ENCODE measurements at regions not wholly inside any gene's neighbourhood (a gene's known extent, or its start where the extent isn't known, plus 50 kb on each side); places are given as distances from the start of the nearest gene placed in this dataset.

DNA sequence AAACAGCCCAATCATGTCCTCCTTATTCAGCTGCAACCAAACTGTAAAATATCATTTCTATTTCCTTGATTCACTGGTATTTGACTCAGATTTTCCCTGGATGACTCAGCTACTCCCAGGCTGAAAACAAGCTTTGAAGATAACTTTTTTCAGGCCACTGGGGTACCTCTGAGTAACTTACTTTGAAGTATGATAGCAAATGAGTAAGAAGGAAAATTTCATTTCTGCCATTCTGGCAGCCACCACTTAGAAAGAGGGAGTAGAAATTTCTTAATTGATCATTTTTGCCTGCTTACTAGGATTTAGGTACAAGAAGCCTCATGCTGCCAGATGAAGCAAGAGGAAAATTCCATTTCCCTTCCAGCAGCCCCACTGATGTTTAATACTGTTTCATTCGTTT lies 247.4 kb downstream of the PRELID2 start:
- in situ Hi-C loops (cut with HindIII; ENCODE audit: low pct_ligation_motif_present, low pct_unique_long_range_greater_than_20kb, low sequenced_read_pairs): no loop called here
- DNase-seq: peak; percentile 73

DNA sequence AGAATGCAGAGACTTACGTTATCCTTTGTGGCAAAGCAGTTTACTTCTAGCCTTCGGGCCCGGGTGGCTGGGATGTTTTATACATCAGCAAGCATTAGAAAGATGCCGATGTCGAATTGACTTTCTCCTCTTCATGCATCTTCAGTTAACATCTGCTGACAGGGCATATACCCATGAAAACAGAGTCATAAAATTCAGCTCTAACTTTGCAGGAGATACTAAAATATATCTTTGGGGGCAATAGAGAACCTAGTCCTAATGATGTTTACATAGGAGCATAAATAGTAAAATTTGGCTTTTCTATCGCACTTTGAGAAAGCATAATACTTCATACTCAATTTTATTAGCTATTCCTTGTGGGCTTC lies 247.9 kb downstream of the PRELID2 start:
- in situ Hi-C loops (cut with HindIII; ENCODE audit: low pct_ligation_motif_present, low pct_unique_long_range_greater_than_20kb, low sequenced_read_pairs): no loop called here
- no peak for DNase-seq

DNA sequence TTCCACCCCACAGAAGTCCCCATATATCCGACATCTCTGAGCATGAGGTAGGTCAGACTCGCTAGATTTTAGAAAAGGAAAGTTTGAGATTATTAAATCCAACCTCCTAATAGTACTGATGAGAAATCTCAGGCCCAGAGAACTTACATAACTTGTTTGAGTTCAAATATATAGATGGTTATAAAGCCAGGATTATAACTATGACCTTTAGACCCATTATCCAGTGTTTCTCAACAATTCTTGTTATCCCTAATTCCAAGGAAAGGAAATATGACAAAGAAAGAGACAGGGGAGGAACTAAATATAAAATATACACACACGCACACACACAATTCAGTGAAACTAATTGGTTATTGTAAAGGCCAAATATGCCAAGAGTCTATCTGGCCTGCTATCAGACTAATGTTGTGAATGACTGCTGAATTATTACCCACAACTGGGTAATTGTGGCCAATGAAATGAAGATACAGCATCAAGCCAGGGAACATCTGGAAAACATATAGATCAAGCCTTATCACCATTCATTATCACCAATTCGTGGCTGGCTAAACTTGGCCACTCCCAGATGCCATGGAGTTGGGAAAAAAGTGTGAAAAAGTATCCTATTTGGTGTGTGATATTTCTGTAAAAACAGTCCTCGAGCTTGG lies 248.4 kb downstream of the PRELID2 start:
- no peak for DNase-seq
- in situ Hi-C loops (cut with HindIII; ENCODE audit: low pct_ligation_motif_present, low pct_unique_long_range_greater_than_20kb, low sequenced_read_pairs): no loop called here

DNA sequence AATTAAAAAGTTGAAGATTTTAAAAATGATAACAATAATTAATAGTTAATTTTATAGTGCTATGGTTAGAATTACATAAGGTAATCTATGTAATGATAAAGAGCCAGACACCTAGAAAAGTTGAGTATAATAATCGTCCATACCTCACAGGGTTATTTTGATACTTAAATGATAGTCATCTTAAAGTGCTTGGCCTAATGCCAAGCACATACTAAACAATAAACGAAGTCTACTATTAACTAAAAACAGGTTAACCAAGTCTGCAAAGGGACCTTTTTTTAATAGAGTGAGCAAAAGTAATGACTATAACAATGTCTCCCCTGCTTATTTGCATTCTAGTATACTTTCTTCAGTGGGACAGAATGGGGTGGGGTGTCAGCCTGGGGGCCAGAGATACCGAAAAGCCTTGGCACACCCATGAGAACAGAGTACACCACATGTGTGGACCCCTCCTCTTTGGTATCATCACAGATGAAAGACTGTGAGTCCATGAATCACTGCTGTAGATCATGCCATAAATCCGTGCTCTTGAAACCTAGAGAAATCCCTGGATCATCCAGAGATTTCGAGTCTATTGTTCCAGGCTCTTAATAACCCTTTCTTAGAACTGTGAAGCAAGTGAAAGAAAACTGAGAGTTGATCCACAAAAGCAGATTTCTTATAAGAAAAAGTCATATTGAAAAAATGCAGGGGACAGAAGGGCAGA lies 249.5 kb downstream of the PRELID2 start:
- in situ Hi-C loops (cut with HindIII; ENCODE audit: low pct_ligation_motif_present, low pct_unique_long_range_greater_than_20kb, low sequenced_read_pairs): no loop called here
- no peak for DNase-seq

DNA sequence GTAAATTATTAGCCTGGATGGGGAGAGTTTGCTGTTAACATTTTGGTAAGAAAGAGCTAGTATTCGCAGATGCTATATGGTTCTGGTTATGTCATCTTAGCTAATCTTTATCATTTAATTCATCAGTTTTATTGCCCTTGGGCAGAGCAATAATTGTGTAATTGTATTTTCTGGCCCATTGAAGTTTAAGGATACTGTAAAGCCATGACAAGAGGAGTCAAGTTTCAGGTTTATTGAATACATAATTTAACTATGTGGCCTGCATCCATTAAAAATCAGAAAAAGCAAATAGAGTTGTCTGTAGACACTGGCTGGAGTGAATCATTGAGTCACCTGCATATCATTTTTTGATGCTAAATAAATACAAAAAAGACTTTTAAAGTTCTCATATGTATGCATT lies 255.8 kb downstream of the PRELID2 start:
- DNase-seq: no peak
- in situ Hi-C loops (cut with HindIII; ENCODE audit: low pct_ligation_motif_present, low pct_unique_long_range_greater_than_20kb, low sequenced_read_pairs): no loop called here

DNA sequence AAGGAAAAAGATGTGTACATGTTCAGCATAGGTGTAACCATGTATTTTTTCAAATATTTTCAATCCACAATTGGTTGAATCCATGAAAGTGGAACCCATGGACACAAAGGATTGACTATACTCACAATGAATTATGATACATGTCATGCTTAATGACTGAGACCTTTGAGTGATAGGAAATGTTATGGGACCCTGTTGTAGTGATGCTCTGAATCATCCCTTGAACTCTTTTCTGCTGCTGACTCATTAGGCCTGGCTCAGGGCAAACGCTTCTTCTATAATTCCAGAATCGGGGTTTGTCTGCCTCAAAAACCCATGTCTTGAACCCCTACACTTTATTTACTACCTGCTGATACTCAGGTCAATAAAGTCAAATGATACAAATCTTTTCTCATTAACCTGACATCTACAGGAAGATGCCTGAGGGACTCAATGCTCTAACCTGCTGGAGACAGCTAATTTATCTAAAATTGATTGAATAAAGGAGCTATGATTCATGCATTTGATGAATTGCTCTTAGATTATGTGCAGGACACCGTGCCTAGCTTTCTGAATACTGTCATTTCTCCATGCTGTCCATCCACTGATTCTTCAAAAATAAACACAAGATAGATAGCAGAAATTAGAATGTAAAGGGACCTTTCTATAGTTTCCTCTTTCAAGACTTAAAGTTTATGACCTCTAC lies 260.1 kb downstream of the PRELID2 start:
- no peak for DNase-seq
- in situ Hi-C loops (cut with HindIII; ENCODE audit: low pct_ligation_motif_present, low pct_unique_long_range_greater_than_20kb, low sequenced_read_pairs): no loop called here

DNA sequence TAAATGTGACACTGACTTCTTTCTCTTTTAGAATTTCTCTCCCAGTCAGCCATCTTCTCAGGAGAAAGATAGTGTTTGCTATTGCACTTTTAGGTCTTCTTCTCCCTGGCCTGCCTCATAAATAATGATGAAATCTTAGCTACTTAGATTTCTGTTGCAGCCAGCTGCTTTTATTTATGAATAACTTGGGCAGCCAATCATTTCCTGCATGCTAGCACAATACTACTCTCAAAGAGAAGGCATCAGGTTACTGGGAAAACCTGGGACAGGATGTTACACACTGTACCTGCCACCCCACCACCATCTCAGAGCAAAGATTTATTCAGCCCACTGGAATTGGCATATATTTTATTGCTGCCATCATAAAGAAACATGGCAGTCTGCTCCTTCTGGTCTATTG lies 266.6 kb downstream of the PRELID2 start:
- in situ Hi-C loops (cut with HindIII; ENCODE audit: low pct_ligation_motif_present, low pct_unique_long_range_greater_than_20kb, low sequenced_read_pairs): no loop called here
- DNase-seq: no peak

DNA sequence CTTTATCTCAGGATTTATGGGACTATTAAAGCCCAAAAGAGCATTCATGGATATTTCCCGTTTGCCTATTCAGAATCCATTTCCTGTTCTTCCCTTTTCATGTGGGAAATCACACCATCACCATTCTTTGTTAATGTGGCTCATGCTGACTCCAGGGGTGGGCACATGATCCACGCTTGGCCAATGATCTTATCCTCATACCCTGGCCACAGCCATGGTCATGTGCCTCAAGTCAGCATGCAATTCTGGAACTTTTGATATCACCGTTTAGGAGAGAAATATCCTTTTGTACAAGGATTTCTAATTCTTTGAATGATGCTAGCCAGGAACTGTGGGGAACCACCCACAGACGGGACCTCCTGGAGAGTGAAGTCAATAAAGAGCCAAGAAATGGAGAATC lies 272.2 kb downstream of the PRELID2 start:
- no peak for DNase-seq
- in situ Hi-C loops (cut with HindIII; ENCODE audit: low pct_ligation_motif_present, low pct_unique_long_range_greater_than_20kb, low sequenced_read_pairs): no loop called here

DNA sequence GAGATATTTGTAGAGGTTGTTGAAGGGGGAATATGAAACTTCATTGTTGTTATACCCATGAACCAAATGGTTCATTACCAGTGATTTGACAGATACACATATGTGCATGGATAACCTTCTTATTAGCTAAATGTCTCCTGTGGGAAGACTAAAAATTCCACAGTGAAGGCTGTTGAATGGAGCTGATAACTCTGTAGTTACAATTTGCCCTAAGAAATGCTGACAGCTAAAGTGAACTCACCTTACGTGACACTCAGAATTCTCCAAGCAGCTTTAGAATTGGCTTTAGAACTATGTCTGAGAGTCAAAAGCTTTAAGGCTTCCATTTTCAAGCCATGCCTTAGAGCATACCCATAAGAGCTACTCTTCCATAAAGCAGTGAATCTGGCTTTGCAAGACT lies 276.9 kb downstream of the PRELID2 start:
- in situ Hi-C loops (cut with HindIII; ENCODE audit: low pct_ligation_motif_present, low pct_unique_long_range_greater_than_20kb, low sequenced_read_pairs): no loop called here

DNA sequence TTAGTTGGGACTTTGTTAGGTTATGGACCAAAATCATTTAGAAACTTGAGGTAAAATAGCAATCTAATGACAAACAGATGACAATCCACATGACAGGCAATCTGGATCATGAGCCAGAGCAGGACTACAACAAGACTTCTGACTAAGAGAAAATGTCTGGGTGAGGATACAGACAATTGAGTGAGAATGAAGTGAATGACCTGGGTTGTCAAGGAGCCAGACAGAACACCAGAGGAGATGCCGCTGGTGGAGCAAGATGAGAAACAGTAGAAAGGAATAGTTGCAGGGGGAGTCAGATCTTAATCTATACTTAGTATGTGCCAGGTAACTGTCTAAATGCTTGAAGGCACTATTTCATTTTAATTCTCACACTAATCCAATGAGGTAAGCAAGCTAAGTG lies 277.8 kb downstream of the PRELID2 start:
- in situ Hi-C loops (cut with HindIII; ENCODE audit: low pct_ligation_motif_present, low pct_unique_long_range_greater_than_20kb, low sequenced_read_pairs): no loop called here
- no peak for DNase-seq

More for the DNA sequence above, 276.9 kb downstream of the PRELID2 start:
- no peak for DNase-seq

DNA sequence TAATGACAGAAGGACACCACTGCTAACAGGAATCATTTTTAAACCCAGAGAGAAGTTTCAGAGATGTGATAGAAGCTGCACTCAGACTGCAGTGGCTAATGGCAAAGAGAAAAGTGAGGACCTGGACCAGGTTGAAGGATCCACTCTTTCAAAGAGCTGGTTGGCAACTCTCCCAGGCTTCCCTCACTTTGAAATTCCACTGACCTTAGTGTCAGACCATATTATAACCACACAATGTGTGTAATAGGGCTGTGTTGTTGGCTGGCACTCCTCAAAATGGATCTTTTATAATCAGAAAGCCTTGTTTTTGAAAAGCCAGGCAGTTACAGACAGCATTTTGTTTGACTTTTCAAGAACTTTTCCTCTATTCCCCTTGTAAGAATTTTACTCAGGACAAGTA lies 280.7 kb downstream of the PRELID2 start:
- in situ Hi-C loops (cut with HindIII; ENCODE audit: low pct_ligation_motif_present, low pct_unique_long_range_greater_than_20kb, low sequenced_read_pairs): no loop called here

DNA sequence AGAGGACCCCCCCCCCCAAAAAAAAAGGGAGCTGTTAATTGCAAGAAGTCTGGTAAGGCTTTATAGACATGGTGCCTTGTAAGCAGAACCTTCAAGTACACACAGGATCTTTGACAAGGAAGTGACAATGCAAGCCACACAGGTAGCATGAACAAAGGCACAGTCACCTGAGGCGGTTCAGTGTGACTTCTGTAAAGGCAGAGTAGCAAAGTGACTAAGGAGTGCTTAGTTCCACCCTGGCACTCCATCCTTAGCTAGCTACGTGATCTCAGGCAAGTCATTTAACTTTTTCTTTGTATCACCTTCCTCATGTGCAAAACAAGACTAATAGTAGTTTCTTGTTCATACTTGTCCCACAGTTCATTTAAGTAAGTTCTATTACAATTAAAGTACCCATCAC lies 282.0 kb downstream of the PRELID2 start:
- DNase-seq: no peak
- in situ Hi-C loops (cut with HindIII; ENCODE audit: low pct_ligation_motif_present, low pct_unique_long_range_greater_than_20kb, low sequenced_read_pairs): no loop called here

More for the DNA sequence above, 280.7 kb downstream of the PRELID2 start:
- peak; percentile 62 for DNase-seq

DNA sequence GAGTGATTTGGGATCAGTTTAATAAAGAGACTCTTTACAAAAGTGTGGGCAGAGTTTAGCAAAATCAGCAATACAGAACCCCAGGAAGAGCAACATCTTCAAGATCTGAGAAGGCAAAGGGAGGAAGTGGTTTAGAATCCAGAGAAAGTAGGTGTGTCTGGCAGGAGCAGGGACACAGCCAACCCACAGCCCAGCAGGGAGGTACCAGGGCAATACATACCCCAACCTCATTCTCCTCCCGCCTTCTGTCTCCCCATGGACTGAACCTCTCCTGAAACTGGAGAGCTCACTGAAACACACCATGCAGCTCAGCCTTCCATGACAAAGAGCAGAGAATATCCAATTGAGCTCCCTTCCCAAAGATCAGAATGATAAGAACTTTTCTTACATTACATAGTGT lies 283.4 kb downstream of the PRELID2 start:
- in situ Hi-C loops (cut with HindIII; ENCODE audit: low pct_ligation_motif_present, low pct_unique_long_range_greater_than_20kb, low sequenced_read_pairs): no loop called here
- DNase-seq: no peak

DNA sequence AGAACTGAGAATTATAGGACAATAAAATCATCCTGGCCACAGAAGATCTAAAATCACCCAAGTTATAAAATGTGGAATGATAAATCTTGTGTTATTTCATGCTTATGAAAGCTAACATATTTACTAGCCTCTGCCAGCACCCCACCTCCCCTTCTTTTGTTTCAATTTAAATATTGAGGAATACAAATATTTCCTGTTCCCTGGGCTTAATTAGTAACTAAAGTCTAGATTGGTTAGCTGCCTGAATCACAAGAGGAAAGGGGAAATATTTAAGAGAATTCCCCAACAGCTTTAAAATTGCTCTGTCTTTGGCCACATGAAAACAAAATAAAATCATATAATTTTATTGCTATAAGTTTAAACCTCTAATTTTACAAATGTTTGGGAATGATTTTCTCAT lies 287.0 kb downstream of the PRELID2 start:
- in situ Hi-C loops (cut with HindIII; ENCODE audit: low pct_ligation_motif_present, low pct_unique_long_range_greater_than_20kb, low sequenced_read_pairs): no loop called here
- no peak for DNase-seq

DNA sequence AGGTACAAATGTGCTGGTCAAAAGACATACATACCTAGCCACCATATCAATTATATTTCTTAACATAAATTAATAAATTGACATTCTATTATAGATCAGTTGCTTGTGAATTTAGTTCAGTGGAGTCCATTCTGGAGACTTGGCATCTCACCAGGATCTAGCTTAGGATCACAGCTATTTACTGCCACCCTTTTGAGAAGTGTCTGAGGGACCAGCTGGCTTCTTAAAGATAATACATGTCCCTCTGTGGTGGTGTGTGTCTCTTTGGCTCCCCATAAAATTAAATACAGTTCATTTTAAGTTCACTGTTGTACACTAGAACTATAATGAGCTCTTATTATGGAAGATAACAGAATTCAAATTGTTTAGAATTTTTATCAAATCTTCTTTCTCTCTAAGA lies 290.7 kb downstream of the PRELID2 start:
- no peak for DNase-seq
- in situ Hi-C loops (cut with HindIII; ENCODE audit: low pct_ligation_motif_present, low pct_unique_long_range_greater_than_20kb, low sequenced_read_pairs): no loop called here

DNA sequence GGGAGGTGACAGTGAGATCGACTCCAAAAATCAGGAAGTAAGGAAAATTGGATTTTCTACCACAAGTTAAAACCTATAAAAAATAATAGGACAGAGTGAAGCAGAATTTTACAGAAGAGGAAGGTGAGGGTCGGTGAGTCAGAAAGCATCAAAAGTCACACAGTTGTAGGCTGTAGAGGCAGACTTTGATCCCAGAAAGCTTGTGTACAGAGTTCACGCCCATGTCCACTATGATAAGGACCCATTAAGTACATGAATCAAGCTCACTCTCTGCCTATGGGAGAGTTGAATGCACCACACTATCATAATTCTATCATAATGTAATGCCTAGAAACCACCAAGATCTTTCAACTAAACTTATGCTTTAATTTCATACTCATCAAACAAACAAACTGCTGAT lies 291.2 kb downstream of the PRELID2 start:
- in situ Hi-C loops (cut with HindIII; ENCODE audit: low pct_ligation_motif_present, low pct_unique_long_range_greater_than_20kb, low sequenced_read_pairs): no loop called here
- DNase-seq: no peak

DNA sequence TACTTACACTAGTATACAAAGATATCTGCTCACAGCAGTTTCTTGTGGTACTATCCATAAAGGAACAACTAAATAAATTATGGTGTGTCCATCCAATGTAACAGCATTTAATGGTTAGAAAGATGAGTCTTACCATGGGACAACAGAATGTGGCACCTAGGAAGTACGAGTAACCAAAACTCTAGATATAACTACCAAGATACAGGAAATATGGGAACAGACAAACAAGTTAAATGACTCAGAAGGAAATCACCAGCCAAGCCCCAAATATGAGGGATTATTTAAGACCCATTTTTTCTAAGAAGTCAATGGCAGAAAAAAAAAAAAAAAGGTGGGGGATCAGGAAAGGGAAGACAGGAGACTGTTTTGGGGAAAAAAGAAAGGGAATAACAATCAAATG lies 294.8 kb downstream of the PRELID2 start:
- no peak for DNase-seq

DNA sequence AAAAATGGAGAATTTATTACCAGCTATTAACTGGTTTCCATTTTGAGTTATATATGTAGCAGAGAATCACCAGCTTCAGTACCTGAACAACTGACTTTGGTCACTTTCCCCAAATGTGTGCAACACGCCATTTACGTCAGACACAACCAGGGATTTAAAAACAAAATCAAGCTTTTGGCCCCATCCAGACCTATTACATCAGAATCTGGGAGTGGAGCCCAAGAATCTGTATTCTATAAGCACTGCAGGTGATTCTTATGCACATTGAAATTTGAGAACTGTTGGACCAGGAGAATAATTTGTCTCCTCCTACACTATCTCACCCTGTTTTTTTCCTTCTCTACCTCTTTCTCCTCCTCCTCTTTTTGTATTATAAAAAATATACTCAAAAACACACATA lies 295.9 kb downstream of the PRELID2 start:
- in situ Hi-C loops (cut with HindIII; ENCODE audit: low pct_ligation_motif_present, low pct_unique_long_range_greater_than_20kb, low sequenced_read_pairs): no loop called here

More for the DNA sequence above, 294.8 kb downstream of the PRELID2 start:
- in situ Hi-C loops (cut with HindIII; ENCODE audit: low pct_ligation_motif_present, low pct_unique_long_range_greater_than_20kb, low sequenced_read_pairs): no loop called here

DNA sequence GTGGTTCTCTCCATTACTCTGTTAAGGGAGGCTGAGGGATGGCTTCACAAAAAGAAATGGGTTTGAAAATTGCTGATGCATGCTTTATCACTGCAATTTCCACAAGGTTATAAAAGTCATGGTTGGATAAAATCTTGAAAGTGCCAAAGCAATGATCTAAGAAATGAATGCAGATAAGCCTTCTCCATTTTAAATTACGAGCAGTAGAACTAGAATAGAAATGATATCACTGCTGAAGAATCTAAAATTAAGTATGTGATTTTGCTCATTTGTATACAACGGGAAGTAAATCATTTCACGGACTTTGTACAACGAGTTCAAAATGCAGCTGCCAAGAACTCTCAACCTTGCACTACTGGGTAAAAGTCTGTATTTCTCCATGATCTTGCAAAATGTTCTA lies 299.0 kb downstream of the PRELID2 start:
- DNase-seq: no peak
- in situ Hi-C loops (cut with HindIII; ENCODE audit: low pct_ligation_motif_present, low pct_unique_long_range_greater_than_20kb, low sequenced_read_pairs): no loop called here

More for the DNA sequence above, 295.9 kb downstream of the PRELID2 start:
- DNase-seq: no peak
